SHP77 (cell line): ENCODE measurements at regions not wholly inside any gene's neighbourhood (a gene's known extent, or its start where the extent isn't known, plus 50 kb on each side); places are given as distances from the start of the nearest gene placed in this dataset.
"Not testable (repeated sequence)": the region's sequence is repeated elsewhere in the genome, so short reads cannot be mapped to it uniquely, and the experiment has no call there.

Experiments
- DNase-seq, 2 experiments: peaks; one replicate each; lab custom pipeline; 2025; lab: John Stamatoyannopoulos, UW

DNA sequence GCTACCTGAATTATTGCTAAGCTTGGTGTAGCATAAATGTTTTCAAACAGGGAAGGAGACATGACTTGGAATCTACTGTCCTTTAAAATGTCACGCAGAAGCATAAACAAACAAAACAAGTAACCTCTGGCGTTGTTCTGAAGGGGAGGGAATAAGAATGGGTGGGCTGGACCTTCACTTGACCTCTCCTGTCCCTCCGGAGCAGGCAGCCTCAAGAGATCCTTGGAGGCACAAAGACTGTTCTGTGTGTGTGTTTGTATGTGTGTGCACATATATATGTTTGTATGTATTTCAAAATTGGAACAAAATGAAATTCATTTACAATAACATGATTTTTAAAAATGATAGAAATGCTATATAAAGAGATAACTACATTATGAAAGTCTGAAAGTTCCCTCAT lies 91.3 kb upstream of the DCLK2 start:
- no peak for DNase-seq

DNA sequence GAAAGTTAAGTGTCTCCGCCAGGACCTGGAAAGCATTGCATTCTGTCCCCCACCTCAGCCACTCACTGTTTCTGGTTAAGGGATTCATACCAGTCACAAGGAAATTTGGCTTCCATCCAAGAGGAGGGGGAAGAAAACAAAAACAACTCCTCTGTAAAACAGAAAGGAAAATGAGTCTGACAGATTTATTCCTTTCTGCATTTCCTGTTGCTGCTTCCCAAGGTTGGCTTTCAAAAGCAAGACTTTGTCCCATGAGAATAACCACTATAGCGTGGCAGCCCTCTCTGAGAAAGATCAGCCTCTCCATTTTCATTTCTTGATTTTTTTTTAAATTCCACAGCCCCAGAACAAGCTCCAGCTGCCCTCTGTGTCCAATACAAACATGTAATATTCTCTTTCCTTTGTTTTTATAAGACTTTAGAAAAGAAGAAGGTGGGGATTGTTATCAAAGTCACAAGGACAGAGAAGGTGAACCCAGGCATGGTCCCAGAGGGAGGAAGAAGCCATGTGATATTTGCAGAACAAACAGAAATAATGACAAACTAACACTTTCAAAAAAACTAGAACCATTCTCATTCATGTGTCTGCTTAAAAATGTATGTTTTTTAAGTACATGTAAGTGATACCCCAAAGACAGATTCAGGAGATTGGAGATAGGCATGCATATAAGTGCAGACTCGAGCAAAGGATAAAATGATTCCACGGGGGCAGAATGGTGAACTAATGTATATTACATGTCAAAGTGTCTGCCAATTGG lies 90.7 kb upstream of the DCLK2 start:
- DNase-seq = no peak

DNA sequence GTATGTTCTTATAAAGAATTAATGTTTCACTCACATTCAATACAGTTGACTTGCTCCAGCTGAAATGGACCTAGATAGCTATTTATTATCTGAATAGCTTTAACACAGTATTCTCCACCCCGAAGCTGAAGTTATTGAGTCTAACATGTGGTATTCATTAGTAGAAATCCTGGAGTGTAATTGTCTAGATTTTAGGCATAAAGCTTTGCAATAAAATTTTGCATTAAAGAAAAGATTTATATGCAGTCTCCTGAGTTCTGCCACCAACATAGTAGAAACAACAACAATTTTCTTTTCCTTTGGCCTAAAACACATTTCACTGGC lies 90.2 kb upstream of the DCLK2 start:
- DNase-seq = no peak

DNA sequence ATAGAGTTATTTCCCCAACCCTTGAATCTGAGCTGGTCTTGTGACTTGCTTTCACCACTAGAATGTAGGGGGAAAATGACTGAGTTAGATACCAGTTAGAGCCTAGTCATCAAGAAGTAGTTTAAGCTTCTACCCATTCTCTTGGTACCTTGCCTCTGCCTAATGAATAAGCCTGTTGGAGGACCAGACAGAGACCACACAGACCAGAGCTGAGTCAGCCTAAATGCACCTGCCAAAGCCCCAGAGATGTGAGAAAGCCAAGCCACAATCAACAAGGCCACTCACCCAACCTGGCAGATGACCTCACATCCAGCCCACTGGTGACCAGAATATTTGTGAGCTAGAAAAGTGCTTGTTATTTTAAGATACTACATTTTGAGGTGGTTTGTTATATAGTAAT lies 85.2 kb upstream of the DCLK2 start:
- no peak for DNase-seq

DNA sequence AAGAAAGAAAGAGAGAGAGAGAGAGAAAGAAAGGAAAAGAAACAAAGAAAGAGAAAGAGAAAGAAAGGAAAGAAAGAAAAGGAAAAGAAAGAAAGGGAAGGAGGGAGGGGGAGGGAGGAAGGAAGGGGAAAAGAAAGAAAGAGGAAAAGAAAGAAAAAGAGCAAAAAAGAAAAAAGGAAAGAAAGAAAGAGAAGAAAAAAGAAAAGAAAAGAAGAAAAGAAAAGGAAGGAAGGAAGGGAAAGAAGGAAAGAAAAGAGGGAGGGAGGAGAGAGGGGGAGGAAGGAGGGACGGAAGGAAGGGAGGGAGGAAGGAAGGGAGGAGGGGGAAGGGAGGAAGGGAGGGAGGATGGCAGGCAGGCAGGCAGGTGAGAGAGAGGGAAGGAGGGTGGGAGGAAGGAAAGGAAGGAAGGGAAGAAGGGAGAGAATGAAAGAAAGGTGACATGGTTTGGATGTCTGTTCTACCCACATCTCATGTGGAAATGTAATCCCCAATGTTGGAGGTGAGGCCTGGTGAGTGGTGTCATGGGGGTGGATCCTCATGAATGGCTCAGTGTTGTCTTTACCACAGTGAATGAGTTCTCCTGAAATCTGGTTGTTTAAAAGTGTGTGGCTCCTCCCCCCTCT lies 83.0 kb upstream of the DCLK2 start:
- no peak for DNase-seq

DNA sequence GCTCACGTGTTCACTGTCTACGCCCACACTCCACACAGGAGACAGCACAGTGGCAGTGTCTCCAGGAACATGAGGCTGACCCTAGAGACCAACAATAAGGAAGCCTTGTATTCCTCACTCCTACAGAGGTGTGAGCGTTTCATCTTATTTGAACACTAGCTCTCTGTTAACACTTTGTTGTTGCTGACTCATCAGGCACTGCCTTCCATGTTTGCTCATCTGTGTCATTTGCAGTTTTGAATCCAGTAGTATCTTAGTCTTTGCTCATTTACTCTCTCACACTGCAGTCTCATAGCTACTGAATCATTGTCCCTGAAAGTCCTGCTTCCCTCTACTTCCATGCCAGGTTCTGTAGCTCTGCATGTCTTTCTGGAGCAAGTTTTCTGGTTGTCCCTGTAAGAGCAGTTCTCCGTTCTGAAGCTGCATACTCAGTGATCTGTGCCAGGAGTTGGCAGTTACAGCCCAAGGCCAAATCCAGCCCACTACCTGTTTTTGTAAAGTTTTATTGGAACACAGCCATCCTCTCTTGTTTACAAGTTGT lies 80.3 kb upstream of the DCLK2 start:
- DNase-seq = no peak

DNA sequence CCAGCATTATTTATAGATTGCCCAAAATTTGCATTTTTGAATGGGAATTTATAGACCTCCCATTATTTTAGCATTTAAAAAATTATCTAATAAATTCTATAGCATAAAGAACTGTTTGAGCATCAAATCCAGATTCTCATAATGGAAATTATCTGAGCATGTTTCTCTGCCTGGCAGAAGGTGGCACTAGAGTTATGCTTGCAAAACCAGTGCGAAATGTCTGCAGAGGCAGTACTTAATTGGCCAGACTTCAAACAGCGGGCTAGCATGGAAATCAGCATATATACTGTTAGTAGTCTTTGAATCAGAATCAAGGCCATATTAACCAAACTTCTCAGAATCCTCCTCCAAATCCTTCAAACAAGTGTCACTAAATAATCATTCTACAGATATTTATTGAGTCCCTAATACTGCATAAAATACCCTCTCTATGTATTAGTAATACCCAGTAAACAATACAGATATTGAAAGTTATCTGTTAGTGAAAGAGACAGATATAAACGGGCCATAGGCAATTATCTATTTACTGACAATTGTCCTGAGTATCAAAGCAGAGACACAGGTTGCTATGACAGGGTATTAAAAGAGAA lies 78.7 kb upstream of the DCLK2 start:
- peak; percentile 28 to 30 for DNase-seq

DNA sequence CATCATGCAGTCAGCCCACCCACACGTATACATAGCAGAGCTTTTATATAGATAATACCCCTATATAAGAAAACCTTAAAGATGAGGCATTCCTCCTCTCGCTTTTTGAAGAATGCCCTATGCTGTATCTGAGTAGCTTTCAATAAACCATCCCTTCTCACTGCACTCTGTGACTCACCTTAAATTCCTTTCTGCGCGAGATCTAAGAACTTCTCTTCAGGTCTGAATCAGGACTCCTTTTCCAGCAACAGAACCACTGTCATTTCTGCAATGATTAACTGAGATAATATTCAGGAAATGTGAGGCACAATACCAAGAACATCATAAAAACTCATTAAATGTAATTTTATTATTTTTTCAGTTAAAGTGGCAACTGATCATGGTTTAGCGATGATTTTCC lies 76.4 kb upstream of the DCLK2 start:
- DNase-seq = no peak

DNA sequence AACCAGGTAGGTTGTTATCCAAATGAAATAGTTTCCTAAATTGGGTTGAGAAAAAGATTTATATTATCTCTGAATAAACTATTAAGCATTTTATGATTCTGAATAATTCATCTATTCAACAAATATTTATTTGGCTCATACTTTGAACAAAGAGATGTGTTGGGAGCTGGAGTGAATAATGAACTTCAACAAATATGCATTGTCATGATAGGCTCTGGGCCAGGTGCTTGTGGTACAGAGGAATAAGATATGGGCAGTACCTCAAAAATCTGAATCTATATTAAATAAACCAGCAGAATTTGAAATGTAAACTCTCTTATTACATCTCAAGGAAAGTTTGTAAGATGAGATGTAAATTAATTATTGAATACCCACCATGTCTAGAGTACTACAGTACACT lies 75.7 kb upstream of the DCLK2 start:
- no peak for DNase-seq

DNA sequence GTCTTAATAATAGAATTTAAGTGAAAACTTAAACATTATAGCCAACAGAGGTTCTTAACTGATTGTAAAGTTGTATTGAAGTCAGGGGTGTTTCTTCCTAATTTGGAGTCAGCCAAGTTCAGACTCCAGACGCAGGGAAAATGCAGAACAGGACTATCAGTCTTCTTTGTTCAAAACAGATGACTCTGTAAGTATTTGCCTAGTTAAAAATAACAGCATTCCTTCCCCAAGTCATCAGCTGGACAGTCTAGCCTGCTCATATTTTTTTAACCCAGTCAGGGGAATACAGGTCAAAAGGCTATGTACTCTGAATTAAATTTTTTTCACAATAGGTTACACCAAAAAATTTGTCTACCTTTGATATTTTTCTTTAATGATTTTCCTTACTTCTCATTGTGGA lies 73.8 kb upstream of the DCLK2 start:
- no peak for DNase-seq

DNA sequence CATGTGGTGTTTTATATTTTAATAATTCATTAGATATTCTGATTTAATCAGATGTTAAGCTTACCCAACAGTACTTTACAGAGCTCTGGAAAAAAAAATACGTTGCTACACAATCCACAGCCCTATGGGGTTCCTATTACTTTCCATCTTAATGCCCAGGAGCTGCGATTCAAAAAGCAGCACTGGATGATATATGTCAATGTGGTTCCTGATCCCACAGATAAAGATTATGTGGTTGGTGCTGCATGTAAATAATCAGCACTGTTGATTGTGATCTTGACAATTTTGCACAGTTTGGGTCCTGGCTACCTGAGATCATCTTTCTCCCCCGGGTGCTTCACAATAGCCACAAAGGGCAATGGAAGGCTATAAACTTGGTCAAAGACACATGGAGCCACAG lies 72.7 kb upstream of the DCLK2 start:
- no peak for DNase-seq

DNA sequence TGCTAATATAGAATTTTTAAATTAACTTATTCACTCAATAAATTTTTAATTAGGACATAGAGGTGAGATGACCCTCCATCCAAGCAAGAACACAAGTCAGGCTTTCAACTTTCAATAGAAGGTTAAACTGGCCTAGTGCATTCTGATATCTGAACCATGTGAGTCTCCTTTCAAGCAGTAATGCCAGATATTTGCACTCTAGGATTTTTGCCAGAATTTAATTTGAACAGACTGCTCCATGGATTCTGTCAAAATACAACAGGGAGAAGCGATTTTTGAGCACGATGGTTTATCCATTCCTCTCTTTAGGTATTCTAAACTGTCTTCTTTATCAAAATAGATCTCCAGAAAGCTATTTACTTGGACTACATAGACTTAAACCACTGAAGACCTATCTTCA lies 72.0 kb upstream of the DCLK2 start:
- DNase-seq = no peak

DNA sequence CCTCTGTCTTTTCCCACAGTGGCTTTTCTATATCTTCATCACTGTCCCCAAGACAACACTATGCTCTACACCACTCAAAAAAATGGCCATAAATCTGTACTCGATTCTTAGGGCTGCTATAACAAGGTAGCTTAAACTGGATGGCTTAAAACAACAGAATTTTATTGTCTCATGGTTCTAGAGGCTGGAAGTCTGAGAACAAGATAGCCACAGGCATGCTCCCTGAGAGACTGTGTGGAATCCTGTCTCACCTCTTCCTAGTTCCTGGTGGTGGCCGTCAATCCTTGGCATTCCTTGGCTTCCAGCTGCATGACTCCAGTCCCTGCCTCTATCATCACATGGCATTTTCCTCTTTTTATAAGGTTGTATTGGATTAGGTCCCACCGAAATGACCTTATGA lies 70.7 kb upstream of the DCLK2 start:
- no peak for DNase-seq

DNA sequence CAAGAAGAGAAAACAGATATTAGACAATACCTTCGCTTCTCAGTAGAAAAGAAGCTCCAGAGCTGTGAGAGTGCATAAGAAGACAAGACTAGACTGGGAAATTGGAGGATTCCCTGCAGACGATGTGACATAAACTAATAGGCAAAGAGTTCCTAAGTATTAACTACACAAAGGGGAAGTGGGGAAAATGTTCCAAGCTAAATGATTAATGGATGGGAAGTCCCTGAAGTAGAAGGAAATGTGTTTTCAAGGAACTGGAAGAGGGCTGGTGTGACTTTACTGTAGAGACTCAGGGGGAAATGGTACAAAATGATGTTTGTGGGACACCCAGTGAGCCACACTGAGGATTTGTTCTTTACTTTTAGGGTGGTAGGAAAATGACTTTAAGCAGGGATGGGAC lies 69.7 kb upstream of the DCLK2 start:
- DNase-seq = no peak

DNA sequence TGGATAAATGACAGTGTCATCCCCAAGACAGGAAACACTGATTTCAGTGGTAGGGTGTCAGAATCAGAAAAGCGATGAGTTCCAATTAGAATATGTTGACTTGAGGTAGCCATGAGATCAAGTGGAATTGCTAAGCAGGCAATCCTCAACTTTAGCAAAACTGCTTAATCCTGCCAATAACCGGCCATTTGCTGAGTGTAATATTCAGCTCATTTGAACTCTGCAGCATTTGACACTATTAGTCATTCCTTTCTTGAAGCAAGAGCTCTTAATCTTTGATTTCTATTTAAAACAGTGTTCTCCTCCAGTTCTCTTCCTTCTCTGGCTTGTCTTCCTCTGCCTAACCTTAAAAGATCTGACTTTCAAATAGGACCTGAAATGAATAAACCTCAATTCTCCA lies 68.7 kb upstream of the DCLK2 start:
- no peak for DNase-seq

DNA sequence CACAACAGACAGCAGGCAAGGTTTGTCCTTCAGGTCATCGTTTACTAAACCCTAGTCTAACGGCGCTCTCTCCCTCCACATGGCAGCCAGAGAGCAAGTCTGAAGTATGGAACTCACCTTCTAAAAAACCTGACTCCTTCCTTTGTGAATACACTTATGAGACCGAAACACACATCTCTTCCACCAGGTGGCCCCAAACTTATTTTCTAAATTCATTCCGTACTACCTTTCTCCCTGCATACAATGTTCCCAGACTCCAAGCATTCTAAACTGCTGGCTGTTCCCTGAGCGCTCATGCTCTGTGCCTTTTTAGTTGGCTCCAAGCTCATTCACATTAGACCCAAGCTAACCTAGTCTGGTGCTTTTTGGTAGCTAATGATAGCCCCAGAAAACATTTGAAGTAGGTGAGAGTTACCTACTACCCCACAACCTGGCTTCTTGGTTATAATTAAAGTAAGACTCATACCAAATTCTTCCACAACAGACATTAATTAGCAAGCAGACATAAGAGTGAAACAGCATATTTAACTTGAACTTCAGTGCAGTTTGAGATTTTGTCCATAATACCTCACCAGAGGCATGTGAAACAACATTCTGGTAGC lies 67.6 kb upstream of the DCLK2 start:
- peak; percentile 36 to 47 for DNase-seq

DNA sequence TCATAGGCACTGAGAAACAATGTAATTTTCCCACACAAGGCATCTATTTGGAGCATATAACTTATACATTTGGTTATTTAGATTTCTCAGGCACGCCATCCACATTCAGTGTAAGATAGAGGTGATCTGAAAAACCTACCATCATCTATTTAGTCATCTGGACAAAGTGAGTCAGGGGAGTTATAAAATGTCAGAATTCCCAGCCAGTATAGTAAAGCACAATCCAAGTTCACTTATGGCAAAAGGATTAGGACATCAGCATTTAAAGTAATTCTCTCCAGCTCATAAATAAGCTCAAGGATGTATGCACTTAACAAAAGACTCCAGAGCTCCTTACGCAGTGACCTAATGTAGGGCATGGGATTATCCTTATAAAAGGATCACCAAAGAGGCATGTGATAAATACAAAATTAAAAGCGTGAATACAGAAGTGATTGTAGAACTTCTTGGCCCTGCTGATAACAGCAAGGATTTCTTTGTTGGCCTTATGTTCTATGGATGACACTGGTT lies 65.3 kb upstream of the DCLK2 start:
- no peak for DNase-seq

DNA sequence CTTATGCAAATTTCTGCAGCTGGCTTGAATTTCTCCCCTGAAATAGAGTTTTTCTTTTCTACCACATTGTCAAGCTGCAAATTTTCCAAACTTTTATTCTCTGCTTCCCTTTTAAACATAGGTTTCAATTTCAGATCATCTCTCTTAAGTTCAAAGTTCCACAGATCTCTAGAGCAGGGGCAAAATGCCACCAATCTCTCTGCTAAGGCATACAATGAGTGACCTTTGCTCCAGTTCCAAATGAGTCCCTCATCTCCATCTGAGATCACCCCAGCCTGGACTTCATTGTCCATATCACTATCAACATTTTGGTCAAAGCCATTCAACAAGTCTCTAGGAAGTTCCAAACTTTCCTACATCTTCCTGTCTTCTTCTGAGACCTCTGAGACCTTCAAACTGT lies 62.3 kb upstream of the DCLK2 start:
- not testable (repeated sequence) for DNase-seq

DNA sequence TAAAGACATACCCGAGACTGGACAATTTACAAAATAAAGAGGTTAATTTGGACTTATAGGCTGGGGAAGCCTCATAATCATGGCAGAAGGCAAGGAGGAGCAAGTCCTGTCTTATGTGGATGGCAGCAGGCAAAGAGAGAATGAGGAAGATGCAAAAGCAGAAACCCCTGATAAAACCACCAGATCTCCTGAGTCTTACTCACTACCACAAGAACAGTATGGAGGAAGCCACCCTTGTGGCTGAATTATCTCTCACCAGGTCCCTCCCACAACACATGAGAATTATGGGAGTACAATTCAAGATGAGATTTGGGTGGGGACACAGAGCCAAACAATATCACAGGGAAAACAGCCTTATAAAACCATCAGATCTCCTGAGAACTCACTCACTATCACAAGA lies 61.6 kb upstream of the DCLK2 start:
- not testable (repeated sequence) for DNase-seq

DNA sequence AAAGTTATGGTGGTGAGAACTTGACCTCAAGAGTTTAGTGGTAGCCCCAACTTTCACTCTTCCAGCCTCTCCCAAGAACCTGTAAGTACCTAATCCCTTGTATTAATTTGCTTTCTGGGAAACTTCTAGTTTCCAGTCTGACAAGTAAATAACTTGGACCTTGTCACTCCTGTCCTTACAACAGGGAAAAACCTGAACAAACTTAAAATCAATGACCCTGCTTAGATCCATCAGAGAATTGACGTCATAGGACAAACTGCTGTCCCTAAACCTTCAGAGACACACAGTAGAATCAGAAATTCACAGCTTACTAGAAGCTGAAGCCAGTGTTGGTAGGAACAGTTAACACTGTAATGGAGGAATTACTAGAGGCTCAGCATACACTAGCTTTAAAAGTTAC lies 60.0 kb upstream of the DCLK2 start:
- DNase-seq = no peak

DNA sequence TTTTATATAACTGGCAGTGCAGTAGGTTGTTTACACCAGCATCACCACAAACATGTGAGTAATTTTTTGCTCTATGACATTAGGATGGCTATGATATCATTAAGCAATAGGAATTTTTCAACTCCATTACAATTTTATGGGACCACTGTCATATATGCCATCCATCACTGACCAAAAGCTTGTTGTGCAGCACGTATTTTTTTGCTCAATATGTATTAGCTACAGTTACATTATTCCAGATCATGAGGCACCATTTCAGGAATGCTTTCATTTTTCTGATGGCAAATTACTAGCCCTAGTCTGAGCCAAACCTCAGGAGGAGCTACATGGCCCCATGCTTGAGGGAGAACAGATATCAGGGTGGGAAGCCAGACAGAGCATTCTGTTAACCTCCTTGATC lies 56.8 kb upstream of the DCLK2 start:
- DNase-seq = no peak

DNA sequence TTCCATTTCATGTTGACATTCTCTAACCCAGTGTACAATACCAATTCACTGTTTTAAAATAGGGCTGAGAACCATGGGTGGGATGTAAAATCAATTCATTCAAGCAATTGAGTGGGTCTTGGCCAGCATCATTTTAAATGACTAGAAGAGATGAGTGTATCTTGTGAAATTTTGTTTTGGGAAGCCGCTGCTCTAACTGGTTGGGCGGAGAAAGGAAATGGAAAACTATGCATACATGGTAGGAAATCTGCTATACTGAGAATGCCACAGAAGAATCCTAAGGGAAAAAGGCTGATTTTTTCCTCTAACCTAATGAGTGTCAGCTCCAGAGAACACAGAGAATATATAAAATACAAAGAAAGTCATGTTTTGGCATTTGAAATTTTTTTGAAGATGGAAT lies 54.8 kb upstream of the DCLK2 start:
- DNase-seq = no peak

DNA sequence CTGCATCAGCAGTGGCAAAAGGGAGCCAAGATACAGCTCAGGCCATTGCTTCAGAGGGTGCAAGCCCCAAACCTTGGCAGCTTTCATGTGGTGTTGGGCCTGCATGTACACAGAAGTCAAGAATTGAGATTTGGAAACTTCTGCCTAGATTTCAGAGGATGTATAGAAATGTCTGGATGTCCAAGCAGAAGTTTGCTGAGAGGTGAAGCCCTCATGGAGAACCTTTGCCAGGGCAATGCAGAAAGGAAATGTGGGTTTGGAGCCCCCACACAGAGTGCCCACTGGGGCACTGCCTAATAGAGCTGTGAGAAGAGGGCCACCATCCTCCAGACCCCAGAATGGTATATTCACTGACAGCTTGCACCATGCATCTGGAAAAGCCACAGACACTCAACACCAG lies 51.3 kb upstream of the DCLK2 start:
- DNase-seq = not testable (repeated sequence)
